Ascending aorta (tissue), 2 donors: ENCODE measurements at regions not wholly inside any gene's neighbourhood (a gene's known extent, or its start where the extent isn't known, plus 50 kb on each side); places are given as distances from the start of the nearest gene placed in this dataset.

ENCODE experiments used
- DNase-seq, 2 donors: peaks; one replicate each; pipeline ENCODE4 v3.0.0-alpha.2; 2019; ENCODE audit warnings: low spot score in 2 of 2
- H3K27ac ChIP-seq, 2 donors: fragments of 200-600 bp; sonication (generic); one replicate each; pipeline ENCODE4 v1.5.1; 2016 to 2017; ENCODE audit warnings: mild to moderate bottlenecking in 1 of 2
- H3K27me3 ChIP-seq: fragments of 200-600 bp; sonication (generic); one replicate; pipeline ENCODE4 v1.5.1; 2017
- H3K36me3 ChIP-seq, 2 donors: fragments of 200-600 bp; sonication (generic); one replicate each; pipeline ENCODE4 v1.5.1; 2016
- H3K4me1 ChIP-seq, 2 donors: fragments of 200-600 bp; sonication (generic); one replicate each; pipeline ENCODE4 v1.5.1; 2016 to 2017; ENCODE audit warnings: mild to moderate bottlenecking in 1 of 2
- H3K4me3 ChIP-seq, 2 donors: fragments of 200-600 bp; sonication (generic); one replicate each; pipeline ENCODE4 v1.5.1; 2016 to 2017; ENCODE audit warnings: mild to moderate bottlenecking in 1 of 2
- H3K9me3 ChIP-seq, 2 donors: fragments of 200-600 bp; sonication (generic); one replicate each; pipeline ENCODE4 v1.5.1; 2016
- intact Hi-C: fragments of 100-400 bp; cut with DNase I; formaldehyde crosslinking; loops from one replicate; pipeline ENCODE4 v1.15.1; 2023
- TF ChIP-seq, protein P1 (sequence below), 3 experiments: fragments of 200-600 bp in 2 of 3; fragments of 450-650 bp in 1 of 3; sonication (generic) in 2 of 3; IDR thresholded peaks; one replicate each; pipeline ENCODE4 v1.5.1; 2016 to 2019; ENCODE audit warnings: antibody characterized with exemption in 3 of 3, mild to moderate bottlenecking in 1 of 3, moderate library complexity in 1 of 3

DNA sequence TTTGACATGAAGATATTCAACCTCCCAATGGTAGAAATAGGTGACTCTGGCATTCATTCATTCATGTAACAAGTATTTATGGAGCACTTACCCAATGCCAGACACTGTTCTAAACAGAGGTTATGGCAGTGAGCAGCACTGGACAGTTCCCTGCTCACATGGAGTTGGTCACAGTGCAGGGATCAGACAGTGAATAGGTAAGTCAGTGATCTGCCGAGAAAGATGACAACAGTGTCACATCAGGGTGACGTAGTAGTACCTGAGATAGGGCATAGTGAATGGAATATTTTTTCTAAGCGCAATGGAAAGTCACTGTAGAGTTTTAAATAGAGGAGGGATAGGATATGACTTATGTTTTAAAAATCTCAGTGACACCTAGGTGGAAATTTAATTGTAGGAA, 791.4 kb upstream of the RBFOX1 start:
- DNase-seq, result no peak
- H3K36me3 ChIP-seq, result no peaks in the 10 kb centered on the region
- no peaks in the 10 kb centered on the region for H3K27me3 ChIP-seq
- no peak overlapping the region for H3K4me3 ChIP-seq
- intact Hi-C loops, result no loop called here
- H3K9me3 ChIP-seq, result no peaks in the 10 kb centered on the region
- TF ChIP-seq, protein P1, sequence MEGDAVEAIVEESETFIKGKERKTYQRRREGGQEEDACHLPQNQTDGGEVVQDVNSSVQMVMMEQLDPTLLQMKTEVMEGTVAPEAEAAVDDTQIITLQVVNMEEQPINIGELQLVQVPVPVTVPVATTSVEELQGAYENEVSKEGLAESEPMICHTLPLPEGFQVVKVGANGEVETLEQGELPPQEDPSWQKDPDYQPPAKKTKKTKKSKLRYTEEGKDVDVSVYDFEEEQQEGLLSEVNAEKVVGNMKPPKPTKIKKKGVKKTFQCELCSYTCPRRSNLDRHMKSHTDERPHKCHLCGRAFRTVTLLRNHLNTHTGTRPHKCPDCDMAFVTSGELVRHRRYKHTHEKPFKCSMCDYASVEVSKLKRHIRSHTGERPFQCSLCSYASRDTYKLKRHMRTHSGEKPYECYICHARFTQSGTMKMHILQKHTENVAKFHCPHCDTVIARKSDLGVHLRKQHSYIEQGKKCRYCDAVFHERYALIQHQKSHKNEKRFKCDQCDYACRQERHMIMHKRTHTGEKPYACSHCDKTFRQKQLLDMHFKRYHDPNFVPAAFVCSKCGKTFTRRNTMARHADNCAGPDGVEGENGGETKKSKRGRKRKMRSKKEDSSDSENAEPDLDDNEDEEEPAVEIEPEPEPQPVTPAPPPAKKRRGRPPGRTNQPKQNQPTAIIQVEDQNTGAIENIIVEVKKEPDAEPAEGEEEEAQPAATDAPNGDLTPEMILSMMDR (IDR thresholded peaks at IDR 0.05), result no peak
- no peak overlapping the region for H3K27ac ChIP-seq
- H3K4me1 ChIP-seq, result no peaks in the 10 kb centered on the region

DNA sequence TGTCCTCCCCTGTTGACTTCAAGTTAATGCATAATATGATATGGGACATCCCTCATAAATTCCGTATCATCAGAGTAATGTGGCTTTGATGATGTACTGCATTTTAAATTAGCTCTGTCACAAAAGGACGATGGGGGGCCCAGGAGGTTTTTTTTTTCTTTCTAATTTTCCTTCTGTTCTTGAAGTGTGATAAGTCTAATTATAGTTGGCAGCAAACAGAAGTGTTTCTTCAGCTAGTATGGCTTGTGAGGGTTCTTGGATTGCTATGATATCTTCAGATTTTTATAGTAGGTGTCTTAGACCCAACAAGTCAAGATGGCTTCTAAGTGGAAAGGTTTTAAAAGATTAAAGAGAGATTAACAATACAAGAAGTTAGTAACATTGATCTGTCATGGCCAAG, 796.2 kb upstream of the RBFOX1 start:
- Histone ChIP-seq H3K4me3 (no peak overlapping the region), H3K27me3 (no peaks in the 10 kb centered on the region), H3K9me3 (no peaks in the 10 kb centered on the region), H3K4me1 (no peaks in the 10 kb centered on the region), H3K36me3 (no peaks in the 10 kb centered on the region), H3K27ac (no peak overlapping the region)
- TF ChIP-seq, protein P1 (IDR thresholded peaks at IDR 0.05), result no peak
- no peak for DNase-seq
- intact Hi-C loops, result no loop called here

DNA sequence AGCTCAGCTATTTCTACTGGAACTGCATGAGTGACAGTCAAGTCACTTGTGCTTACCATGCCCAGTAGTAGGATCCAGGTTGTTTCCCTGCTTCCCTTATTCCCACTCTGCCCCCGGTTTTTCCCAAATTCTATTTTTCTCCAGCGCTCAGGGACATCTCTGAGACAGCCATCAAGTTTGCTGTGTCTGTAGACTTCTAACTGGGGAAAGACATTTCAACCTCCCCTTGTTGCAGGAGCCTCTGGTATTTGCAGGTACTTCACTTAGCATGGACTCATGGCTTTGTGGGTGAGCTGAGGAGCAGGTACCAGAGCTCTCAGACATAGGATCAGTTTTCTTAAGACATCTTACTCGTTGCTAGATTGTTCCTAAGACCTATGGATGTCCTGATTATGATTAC, 801.6 kb upstream of the RBFOX1 start:
- Histone ChIP-seq H3K4me3 (no peak overlapping the region), H3K36me3 (no peaks in the 10 kb centered on the region), H3K9me3 (no peaks in the 10 kb centered on the region), H3K27me3 (no peaks in the 10 kb centered on the region), H3K4me1 (no peaks in the 10 kb centered on the region), H3K27ac (no peak overlapping the region)
- intact Hi-C loops, result no loop called here
- TF ChIP-seq, protein P1 (IDR thresholded peaks at IDR 0.05), result no peak
- no peak for DNase-seq

DNA sequence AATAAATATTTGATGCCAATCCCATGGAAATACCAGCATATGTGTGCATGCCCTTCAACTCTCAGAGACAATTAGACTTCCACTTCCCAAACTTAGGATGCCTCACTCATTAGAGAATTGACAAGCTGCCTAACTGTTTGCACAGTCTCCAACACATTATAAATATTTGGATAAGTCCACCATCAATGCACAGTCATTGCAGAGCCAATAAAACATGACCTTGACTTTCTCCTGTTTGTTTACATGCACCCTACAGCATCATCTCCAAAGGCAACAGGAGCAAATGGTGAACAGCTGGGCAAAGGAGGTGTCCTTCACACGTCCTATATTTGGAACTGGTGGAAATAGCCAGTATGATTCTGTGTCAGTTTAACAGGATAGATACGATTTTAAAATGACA, 804.4 kb upstream of the RBFOX1 start:
- H3K4me1 ChIP-seq, result no peaks in the 10 kb centered on the region

GRCh38 chr16:6527646-6528045, 805.0 kb upstream of the RBFOX1 start:
- no peak overlapping the region for H3K27ac ChIP-seq
- H3K27me3 ChIP-seq, result no peaks in the 10 kb centered on the region
- H3K9me3 ChIP-seq, result no peaks in the 10 kb centered on the region
- intact Hi-C loops, result no loop called here
- H3K4me1 ChIP-seq, result no peaks in the 10 kb centered on the region
- DNase-seq, result no peak
- no peak overlapping the region for H3K4me3 ChIP-seq
- TF ChIP-seq, protein P1 (IDR thresholded peaks at IDR 0.05), result no peak
- no peaks in the 10 kb centered on the region for H3K36me3 ChIP-seq

More for the DNA sequence above, 804.4 kb upstream of the RBFOX1 start:
- Histone ChIP-seq H3K27ac (no peak overlapping the region), H3K36me3 (no peaks in the 10 kb centered on the region), H3K9me3 (no peaks in the 10 kb centered on the region), H3K27me3 (no peaks in the 10 kb centered on the region), H3K4me3 (no peak overlapping the region)
- TF ChIP-seq, protein P1 (IDR thresholded peaks at IDR 0.05), result no peak
- DNase-seq, result no peak
- intact Hi-C loops, result no loop called here

- Histone ChIP-seq H3K4me1 (no peaks in the 10 kb centered on the region), H3K27ac (no peak overlapping the region), H3K36me3 (no peaks in the 10 kb centered on the region), H3K9me3 (no peaks in the 10 kb centered on the region), H3K27me3 (no peaks in the 10 kb centered on the region), H3K4me3 (no peak overlapping the region)
- no peak for DNase-seq
- intact Hi-C loops, result no loop called here
- TF ChIP-seq, protein P1 (IDR thresholded peaks at IDR 0.05), result no peak
Measured at GRCh38 chr16:6524501-6524900, 808.1 kb upstream of the RBFOX1 start.
